Effector memory CD8-positive, alpha-beta T cell (primary cell): ENCODE measurements at regions not wholly inside any gene's neighbourhood (a gene's known extent, or its start where the extent isn't known, plus 50 kb on each side); places are given as distances from the start of the nearest gene placed in this dataset.
"Not testable (repeated sequence)": the region's sequence is repeated elsewhere in the genome, so short reads cannot be mapped to it uniquely, and the experiment has no call there.

Source experiments
- ATAC-seq: fragments of 150-1000 bp; cut with Tn5 transposase; replicated peaks from 2 replicates; pipeline ENCODE4 v1.10.0; 2021; ENCODE audit warnings: mild to moderate bottlenecking, moderate library complexity
- DNase-seq, 3 experiments: peaks; one replicate each; pipeline ENCODE4 v3.0.0; 2021
- H3K27ac Mint-ChIP-seq, 2 donors: one replicate each; pipeline ENCODE4 v1.8.0; 2022; ENCODE audit warnings: mild to moderate bottlenecking in 2 of 2, mixed read lengths in 2 of 2, moderate library complexity in 2 of 2
- H3K27me3 Mint-ChIP-seq, 2 donors: one replicate each; pipeline ENCODE4 v1.8.0; 2022; ENCODE audit warnings: mixed read lengths in 2 of 2
- H3K36me3 Mint-ChIP-seq: one replicate; pipeline ENCODE4 v1.8.0; 2022; ENCODE audit warnings: mild to moderate bottlenecking, moderate library complexity, mixed read lengths; ENCODE audit not compliant: insufficient read depth
- H3K4me1 Mint-ChIP-seq, 2 donors: one replicate each; pipeline ENCODE4 v1.8.0; 2022; ENCODE audit warnings: low read depth in 2 of 2, mixed read lengths in 2 of 2
- H3K4me3 Mint-ChIP-seq, 2 donors: one replicate each; pipeline ENCODE4 v1.8.0; 2022; ENCODE audit warnings: mild to moderate bottlenecking in 2 of 2, mixed read lengths in 2 of 2, moderate library complexity in 2 of 2
- H3K9me3 Mint-ChIP-seq, 2 donors: one replicate each; pipeline ENCODE4 v1.8.0; 2022; ENCODE audit warnings: mixed read lengths in 2 of 2

DNA sequence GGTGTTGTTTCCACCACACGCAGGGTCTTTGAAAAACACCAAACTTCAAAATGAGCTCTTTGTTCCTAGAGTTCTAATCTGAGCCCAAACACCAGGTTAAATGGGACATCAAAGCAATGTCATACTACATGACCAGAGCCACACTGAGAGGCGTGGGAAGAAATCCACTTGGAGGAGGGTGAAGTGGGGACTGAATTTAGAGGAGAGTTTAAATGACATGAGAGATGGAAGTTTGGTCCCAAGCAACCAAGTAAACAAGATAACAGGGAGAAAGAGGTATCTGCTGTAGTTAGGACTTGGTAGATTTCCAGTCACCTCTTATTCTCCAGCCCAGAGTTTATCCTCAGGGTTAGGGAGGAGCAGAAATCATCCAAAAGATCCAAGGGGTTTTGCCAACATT, 290.9 kb upstream of the FAM78B start:
- Mint-ChIP-seq H3K27ac (no peak overlapping the region), H3K4me3 (no peak overlapping the region), H3K9me3 (no peaks in the 10 kb centered on the region), H3K4me1 (no peaks in the 10 kb centered on the region), H3K27me3 (peaks cover 0 to 14% of the 10 kb centered on the region in 2 donors), H3K36me3 (no peaks in the 10 kb centered on the region)
- DNase-seq: no peak
- ATAC-seq: no peak

DNA sequence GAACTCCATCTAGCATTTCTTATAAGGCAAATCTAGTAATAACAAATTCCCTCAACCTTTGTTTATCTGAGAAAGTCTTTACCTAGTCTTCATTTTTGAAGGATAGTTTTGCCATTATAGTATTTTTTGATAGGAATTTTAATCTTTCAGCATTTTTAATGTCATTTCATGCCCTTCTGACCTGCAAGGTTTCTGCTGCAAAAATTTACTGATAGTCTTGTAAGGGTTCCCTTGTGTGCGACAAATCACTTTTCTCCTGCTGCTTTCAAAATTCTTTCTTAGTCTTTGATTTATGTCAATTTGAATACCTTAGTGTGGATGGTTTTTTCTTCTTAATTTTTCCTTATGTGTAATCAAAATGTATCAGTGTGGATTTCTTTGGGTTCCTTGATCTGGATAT, 297.5 kb upstream of the FAM78B start:
- Mint-ChIP-seq H3K9me3 (peaks cover 7 to 14% of the 10 kb centered on the region in 2 donors), H3K4me1 (no peaks in the 10 kb centered on the region), H3K36me3 (no peaks in the 10 kb centered on the region), H3K27me3 (peaks cover 19 to 20% of the 10 kb centered on the region in 2 donors), H3K27ac (no peak overlapping the region), H3K4me3 (no peak overlapping the region)
- ATAC-seq: no peak
- no peak for DNase-seq

DNA sequence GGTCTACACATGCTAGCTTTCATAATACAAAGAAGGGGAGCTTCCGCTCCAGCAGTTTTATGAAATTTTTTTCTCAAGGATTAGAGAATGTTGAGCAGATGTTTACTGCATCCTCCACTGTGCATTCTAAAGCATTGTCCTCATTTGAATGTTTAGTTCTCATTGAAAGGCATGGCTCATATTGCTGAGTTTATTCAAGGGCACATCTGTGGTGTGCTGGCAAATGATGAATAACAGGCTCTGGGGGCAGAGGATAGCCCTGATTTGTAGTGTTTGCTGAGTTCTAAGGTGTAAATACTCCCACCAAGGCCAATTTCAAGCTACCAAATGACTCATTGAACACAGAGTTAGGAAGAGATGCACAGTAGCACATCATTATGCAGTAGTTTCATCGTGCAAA, 303.2 kb upstream of the FAM78B start:
- no peak for DNase-seq
- Mint-ChIP-seq H3K27me3 (peaks cover 42 to 51% of the 10 kb centered on the region in 2 donors), H3K4me3 (no peak overlapping the region), H3K36me3 (no peaks in the 10 kb centered on the region), H3K9me3 (peaks cover 2 to 7% of the 10 kb centered on the region in 2 donors), H3K27ac (no peak overlapping the region), H3K4me1 (no peaks in the 10 kb centered on the region)
- no peak for ATAC-seq

DNA sequence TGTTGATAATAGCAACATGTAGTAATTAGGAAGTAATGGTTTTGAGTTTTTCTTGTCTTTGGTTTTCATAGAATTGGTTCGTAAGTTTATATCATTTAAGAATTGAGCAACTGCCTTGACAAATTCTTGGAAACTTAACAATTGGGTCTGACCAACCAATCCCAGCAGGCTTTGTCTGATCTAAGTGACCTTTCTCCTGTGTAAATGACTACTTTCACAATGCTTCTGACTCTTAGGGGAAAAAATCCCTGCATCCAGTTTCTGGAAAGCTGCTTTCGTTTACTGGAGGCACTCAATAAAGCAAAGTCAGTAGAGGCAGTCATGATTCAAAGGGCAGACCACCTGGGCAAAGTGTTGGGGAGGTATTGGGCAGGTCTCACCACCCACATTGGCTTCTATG, 303.6 kb upstream of the FAM78B start:
- ATAC-seq (no peak), DNase-seq (no peak)
- peaks cover 42 to 51% of the 10 kb centered on the region in 2 donors for H3K27me3 Mint-ChIP-seq
- H3K4me1 Mint-ChIP-seq: no peaks in the 10 kb centered on the region
- no peaks in the 10 kb centered on the region for H3K36me3 Mint-ChIP-seq
- no peak overlapping the region for H3K27ac Mint-ChIP-seq
- peaks cover under 1 to 3% of the 10 kb centered on the region in 2 donors for H3K9me3 Mint-ChIP-seq
- H3K4me3 Mint-ChIP-seq: no peak overlapping the region

DNA sequence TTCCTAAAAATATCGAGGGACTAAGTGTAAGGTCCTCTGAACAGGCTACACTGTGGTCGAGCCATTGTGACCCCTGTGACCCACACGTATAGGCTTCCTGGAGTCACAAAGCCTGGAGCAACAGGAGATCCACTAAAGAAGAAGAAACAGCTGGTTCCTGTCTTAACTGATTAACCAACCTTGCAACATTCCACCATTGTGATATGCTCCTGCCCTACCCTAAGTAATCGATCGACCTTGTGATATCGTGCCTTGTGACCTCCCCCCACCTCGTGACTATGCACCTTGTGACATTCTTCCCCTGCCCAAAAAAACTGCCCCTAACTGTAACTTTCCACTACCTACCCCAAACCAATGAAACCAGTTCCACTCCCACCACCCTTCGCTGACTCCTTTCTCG, 304.6 kb upstream of the FAM78B start:
- H3K27ac Mint-ChIP-seq: no peak overlapping the region
- peaks cover 42 to 51% of the 10 kb centered on the region in 2 donors for H3K27me3 Mint-ChIP-seq
- H3K9me3 Mint-ChIP-seq: no peaks in the 10 kb centered on the region
- no peak overlapping the region for H3K4me3 Mint-ChIP-seq
- no peaks in the 10 kb centered on the region for H3K36me3 Mint-ChIP-seq
- ATAC-seq (no peak), DNase-seq (no peak)
- H3K4me1 Mint-ChIP-seq: no peaks in the 10 kb centered on the region

DNA sequence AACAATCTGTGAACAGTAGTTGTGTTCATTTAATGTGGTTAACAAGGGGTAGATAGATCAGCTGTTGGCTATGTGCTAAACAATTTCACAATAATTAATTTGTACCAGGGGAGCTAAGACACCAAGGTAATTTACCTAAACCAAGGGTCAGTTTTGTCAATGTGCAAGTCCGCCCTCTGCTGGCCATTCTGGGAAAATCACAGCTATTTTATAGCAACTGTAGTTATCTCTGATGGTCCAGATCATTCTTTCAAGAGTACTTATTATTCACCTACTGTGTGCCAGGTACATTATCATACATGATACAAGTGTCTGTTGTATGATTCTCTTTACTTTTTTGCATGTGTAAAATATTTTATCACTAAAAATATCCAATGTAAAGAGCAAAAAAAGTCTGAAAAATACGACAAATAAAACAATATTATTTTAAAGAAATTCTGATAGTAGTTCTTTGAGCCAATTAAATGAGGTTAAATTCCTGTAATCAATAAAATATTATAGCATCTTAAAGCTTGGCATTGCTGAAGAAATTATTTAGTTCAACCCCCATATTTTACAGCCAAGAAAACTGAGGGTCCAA, 312.3 kb upstream of the FAM78B start:
- H3K36me3 Mint-ChIP-seq: no peaks in the 10 kb centered on the region
- H3K4me3 Mint-ChIP-seq: no peak overlapping the region
- H3K4me1 Mint-ChIP-seq: no peaks in the 10 kb centered on the region
- no peaks in the 10 kb centered on the region for H3K9me3 Mint-ChIP-seq
- no peak overlapping the region for H3K27ac Mint-ChIP-seq
- H3K27me3 Mint-ChIP-seq: peaks cover 0 to under 1% of the 10 kb centered on the region in 2 donors
- DNase-seq: peak; percentile 40 to 49 (median 44)
- peak; percentile 39 for ATAC-seq

DNA sequence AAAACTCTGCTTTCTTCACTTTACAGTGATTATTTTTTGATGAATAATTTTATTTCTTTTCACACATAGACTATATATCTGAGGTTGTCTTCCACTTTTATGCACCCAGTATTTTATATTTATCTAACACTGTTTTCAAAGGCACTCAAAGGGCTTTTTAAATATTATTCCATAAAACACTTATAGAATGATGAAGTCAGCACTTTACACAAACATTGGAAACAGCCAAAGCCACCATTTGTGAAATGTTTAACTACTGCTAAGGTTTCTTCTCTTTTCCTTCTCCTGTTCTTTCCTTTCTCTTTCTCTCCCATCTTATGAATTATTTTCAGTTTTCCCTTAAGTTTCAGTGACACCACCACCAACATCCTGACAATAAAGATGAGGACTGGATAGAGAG, 317.7 kb upstream of the FAM78B start:
- no peak for ATAC-seq
- Mint-ChIP-seq H3K4me1 (peaks cover 7 to 11% of the 10 kb centered on the region in 2 donors), H3K27me3 (no peaks in the 10 kb centered on the region), H3K36me3 (no peaks in the 10 kb centered on the region), H3K27ac (no peak overlapping the region), H3K9me3 (no peaks in the 10 kb centered on the region), H3K4me3 (no peak overlapping the region)
- no peak for DNase-seq

DNA sequence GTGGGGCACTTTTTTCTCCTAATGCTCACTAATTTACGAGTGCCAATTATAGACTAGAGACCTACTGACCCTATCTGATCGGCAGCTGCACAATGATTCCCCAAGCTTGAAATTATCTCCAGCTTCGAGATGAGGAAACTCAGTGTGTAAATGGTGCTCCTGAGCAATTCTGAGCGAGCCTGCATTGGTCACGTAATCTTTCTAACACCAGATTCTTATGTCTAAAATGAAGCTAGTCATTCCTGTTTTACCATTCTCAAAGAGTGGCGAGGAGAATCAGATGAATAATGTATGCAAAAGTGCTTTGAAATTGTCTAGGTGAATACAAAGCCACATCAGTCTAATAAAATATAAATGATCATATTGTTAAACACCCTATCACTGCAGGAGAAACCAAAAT, 318.1 kb upstream of the FAM78B start:
- H3K4me3 Mint-ChIP-seq: no peak overlapping the region
- H3K27ac Mint-ChIP-seq: no peak overlapping the region
- DNase-seq: no peak
- ATAC-seq: no peak
- peaks cover 7 to 11% of the 10 kb centered on the region in 2 donors for H3K4me1 Mint-ChIP-seq
- H3K36me3 Mint-ChIP-seq: no peaks in the 10 kb centered on the region
- H3K27me3 Mint-ChIP-seq: no peaks in the 10 kb centered on the region
- no peaks in the 10 kb centered on the region for H3K9me3 Mint-ChIP-seq

DNA sequence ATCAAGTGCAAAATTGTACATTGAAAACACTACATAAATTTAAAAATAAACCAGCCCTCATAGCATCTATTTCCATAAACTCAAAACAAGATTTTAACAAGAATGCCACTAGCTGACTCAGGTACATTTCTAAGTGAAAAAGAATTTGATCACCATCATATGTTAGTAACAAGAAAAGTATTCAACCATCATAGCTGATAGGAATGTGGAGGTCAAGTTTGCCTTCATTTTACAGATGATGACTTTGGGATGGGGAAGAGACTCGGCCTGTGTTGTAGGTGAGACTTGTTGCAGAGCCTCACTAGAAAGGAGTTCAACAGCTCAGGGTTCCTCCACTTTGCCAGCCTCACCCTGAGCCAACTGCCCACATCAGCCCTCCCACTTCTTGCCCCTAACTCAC, 318.8 kb upstream of the FAM78B start:
- H3K4me1 Mint-ChIP-seq: peaks cover 7 to 11% of the 10 kb centered on the region in 2 donors
- no peak overlapping the region for H3K4me3 Mint-ChIP-seq

DNA sequence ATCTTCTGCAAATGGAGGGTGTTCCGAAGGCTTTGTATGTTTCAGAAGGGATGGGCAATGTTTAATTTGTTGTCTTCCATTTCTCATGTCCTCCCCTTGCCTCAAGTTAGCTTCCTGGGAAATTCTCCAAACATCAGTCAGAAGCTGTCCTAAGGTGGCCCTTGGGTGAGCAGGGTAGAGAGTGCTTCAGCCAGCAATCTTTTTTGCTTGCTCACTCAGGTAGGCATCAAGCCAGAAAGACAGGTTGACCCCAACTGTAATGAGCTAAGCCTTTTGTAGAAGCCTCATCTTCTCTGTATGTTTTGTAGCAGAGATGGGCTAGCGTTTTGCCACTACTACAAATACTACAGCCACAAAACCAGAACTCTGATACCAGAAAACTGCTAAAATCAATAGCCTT, 321.5 kb upstream of the FAM78B start:
- H3K27ac Mint-ChIP-seq: no peak overlapping the region
- H3K9me3 Mint-ChIP-seq: no peaks in the 10 kb centered on the region
- no peak overlapping the region for H3K4me3 Mint-ChIP-seq
- ATAC-seq: no peak
- no peaks in the 10 kb centered on the region for H3K27me3 Mint-ChIP-seq
- no peak for DNase-seq
- no peaks in the 10 kb centered on the region for H3K36me3 Mint-ChIP-seq
- peaks cover 7 to 11% of the 10 kb centered on the region in 2 donors for H3K4me1 Mint-ChIP-seq

More for the DNA sequence above, 318.8 kb upstream of the FAM78B start:
- Mint-ChIP-seq H3K9me3 (no peaks in the 10 kb centered on the region), H3K27ac (no peak overlapping the region), H3K27me3 (no peaks in the 10 kb centered on the region), H3K36me3 (no peaks in the 10 kb centered on the region)
- DNase-seq: no peak
- no peak for ATAC-seq

DNA sequence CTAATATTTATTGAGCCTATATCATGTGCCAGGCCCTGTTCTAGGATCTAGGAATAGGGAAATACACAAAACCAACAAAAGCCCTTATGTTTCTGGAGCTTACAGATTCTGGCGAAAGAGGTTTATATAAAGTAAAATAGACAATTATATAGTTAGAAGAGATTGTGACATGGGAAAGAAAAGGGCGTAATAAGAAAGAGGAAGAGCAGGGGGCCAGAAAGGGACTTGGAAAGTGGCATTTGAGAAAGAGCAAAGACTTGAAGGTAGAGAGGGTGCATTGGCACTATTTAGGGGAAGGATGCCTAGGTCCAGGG, 322.5 kb upstream of the FAM78B start:
- DNase-seq: no peak
- Mint-ChIP-seq H3K27ac (no peak overlapping the region), H3K4me1 (peaks cover 7 to 11% of the 10 kb centered on the region in 2 donors), H3K4me3 (no peak overlapping the region), H3K27me3 (no peaks in the 10 kb centered on the region), H3K36me3 (no peaks in the 10 kb centered on the region), H3K9me3 (no peaks in the 10 kb centered on the region)
- ATAC-seq: no peak

DNA sequence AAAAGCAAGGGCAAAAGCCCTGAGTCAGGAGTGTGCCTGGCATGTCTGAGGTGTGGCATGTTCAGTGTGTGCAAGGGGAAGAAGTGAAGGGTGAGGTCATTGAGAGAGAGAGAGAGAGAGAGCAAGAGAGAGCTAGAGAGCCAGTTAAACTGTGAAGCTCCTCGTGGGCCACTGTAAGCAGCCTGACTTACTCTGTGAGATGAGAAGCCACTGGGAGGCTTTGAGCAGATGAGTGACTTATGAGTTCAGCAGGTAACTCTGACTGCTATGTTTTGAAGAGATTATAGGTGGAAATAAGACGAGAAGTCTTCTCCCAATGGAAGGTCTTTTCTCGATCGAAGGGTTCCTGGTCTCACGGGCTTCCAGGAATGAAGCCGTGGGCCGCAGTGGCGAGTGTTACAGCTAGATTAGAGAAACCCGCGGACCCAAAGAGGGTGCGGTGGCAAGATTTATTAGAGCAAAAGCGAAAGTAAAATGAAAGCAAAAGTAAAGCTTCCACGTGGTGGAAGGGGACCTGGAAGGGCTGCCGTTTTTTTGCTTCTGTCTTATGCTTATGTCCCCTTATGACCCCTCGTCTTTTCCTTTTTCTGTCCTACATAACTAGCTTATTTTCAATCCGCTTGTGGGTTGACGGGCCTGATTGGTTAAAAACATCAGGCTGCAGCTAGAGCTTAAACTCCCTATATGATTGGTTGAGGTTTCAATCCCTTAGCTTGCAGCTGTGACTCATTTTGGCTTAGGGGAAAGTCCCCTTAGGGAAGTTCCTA, 323.1 kb upstream of the FAM78B start:
- DNase-seq (peak; percentile 31 to 51 (median 35)), ATAC-seq (peak; percentile 77)
- Mint-ChIP-seq H3K4me3 (no peak overlapping the region), H3K4me1 (peaks cover 7 to 11% of the 10 kb centered on the region in 2 donors), H3K27ac (no peak overlapping the region), H3K36me3 (no peaks in the 10 kb centered on the region), H3K9me3 (no peaks in the 10 kb centered on the region), H3K27me3 (no peaks in the 10 kb centered on the region)

DNA sequence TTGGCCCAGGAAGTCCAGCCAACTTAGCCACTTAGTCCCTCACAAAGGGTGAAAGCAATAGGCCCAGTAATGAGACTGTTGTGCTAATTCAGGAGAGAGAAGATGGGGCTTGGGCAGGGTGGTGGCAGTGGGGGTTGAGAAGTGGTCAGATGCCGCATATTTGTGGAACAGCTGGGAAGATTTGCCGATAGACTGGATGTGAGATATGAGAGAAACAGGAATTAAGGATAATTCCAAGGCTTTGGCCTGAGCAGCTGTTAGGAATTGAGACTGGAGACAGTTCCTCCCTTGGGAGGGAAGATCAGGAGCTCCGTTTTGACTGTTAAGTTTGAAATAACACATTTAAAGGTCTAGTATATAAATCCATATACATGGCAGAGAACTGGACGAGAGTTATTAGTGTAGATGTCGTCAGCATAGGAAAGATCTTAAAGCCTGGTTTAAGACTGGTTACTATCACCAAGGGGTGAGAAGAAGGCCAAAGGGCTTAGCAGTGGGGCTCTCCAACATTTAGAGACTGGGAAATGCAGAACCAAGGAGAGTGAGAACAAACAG, 323.7 kb upstream of the FAM78B start:
- H3K4me1 Mint-ChIP-seq: peaks cover 7 to 11% of the 10 kb centered on the region in 2 donors
- H3K9me3 Mint-ChIP-seq: peaks cover 0 to 1% of the 10 kb centered on the region in 2 donors
- DNase-seq (no peak), ATAC-seq (no peak)
- H3K36me3 Mint-ChIP-seq: no peaks in the 10 kb centered on the region
- no peak overlapping the region for H3K27ac Mint-ChIP-seq
- peaks cover 0 to 2% of the 10 kb centered on the region in 2 donors for H3K27me3 Mint-ChIP-seq
- no peak overlapping the region for H3K4me3 Mint-ChIP-seq

DNA sequence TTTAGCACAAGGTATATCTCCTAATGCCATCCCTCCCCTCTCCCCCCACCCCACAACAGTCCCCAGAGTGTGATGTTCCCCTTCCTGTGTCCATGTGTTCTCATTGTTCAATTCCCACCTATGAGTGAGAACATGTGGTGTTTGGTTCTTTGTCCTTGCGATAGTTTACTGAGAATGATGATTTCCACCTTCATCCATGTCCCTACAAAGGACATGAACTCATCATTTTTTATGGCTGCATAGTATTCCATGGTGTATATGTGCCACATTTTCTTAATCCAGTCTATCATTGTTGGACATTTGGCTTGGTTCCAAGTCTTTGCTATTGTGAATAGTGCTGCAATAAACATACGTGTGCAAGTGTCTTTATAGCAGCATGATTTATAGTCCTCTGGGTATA, 327.0 kb upstream of the FAM78B start:
- not testable (repeated sequence) for H3K4me1 Mint-ChIP-seq

More for the DNA sequence above, 327.0 kb upstream of the FAM78B start:
- not testable (repeated sequence) for H3K27ac Mint-ChIP-seq, DNase-seq, ATAC-seq, H3K36me3 Mint-ChIP-seq, H3K9me3 Mint-ChIP-seq, H3K4me3 Mint-ChIP-seq
- H3K27me3 Mint-ChIP-seq: peaks cover 9 to 11% of the 10 kb centered on the region in 2 donors
